Cardiac muscle cell (in vitro differentiated cells and primary cell): ENCODE measurements at regions not wholly inside any gene's neighbourhood (a gene's known extent, or its start where the extent isn't known, plus 50 kb on each side); places are given as distances from the start of the nearest gene placed in this dataset.

ENCODE experiments used
- DNase-seq, 2 donors: peaks; one replicate each; pipeline versions ENCODE4 v3.0.0 to v3.0.0-alpha.2; 2010 to 2017; ENCODE audit warnings: low read depth in 1 of 2, low spot score in 1 of 2
- H3K27ac ChIP-seq: fragments of 200-600 bp; sonication (generic); 2 replicates; pipeline ENCODE4 v1.5.1; 2016
- H3K27me3 ChIP-seq: fragments of 200-600 bp; sonication (generic); 2 replicates; pipeline ENCODE4 v1.6.0; 2016; ENCODE audit warnings: control low read depth
- H3K36me3 ChIP-seq: fragments of 200-600 bp; sonication (generic); 2 replicates; pipeline ENCODE4 v1.5.1; 2016; ENCODE audit warnings: control low read depth
- H3K4me1 ChIP-seq: fragments of 200-600 bp; sonication (generic); 2 replicates; pipeline ENCODE4 v1.8.1; 2017; ENCODE audit warnings: low read depth, mild to moderate bottlenecking, mixed run types
- H3K4me3 ChIP-seq: fragments of 200-600 bp; sonication (generic); 2 replicates; pipeline ENCODE4 v1.5.1; 2016; ENCODE audit warnings: mild to moderate bottlenecking
- H3K9me3 ChIP-seq: fragments of 200-600 bp; sonication (generic); 2 replicates; pipeline ENCODE4 v1.5.1; 2017; ENCODE audit warnings: low read depth, mild to moderate bottlenecking, control low read depth
- TF ChIP-seq, protein P1 (sequence below): IDR thresholded peaks from 2 replicates; pipeline ENCODE4 v1.5.1; 2012; ENCODE audit warnings: low read depth, mild to moderate bottlenecking, low read length

- TF ChIP-seq, protein P1, sequence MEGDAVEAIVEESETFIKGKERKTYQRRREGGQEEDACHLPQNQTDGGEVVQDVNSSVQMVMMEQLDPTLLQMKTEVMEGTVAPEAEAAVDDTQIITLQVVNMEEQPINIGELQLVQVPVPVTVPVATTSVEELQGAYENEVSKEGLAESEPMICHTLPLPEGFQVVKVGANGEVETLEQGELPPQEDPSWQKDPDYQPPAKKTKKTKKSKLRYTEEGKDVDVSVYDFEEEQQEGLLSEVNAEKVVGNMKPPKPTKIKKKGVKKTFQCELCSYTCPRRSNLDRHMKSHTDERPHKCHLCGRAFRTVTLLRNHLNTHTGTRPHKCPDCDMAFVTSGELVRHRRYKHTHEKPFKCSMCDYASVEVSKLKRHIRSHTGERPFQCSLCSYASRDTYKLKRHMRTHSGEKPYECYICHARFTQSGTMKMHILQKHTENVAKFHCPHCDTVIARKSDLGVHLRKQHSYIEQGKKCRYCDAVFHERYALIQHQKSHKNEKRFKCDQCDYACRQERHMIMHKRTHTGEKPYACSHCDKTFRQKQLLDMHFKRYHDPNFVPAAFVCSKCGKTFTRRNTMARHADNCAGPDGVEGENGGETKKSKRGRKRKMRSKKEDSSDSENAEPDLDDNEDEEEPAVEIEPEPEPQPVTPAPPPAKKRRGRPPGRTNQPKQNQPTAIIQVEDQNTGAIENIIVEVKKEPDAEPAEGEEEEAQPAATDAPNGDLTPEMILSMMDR, result no peak
- no peak for DNase-seq
- H3K27ac ChIP-seq, result no peak overlapping the region
- no peak overlapping the region for H3K4me3 ChIP-seq
- no peaks in the 10 kb centered on the region for H3K4me1 ChIP-seq
- no peaks in the 10 kb centered on the region for H3K36me3 ChIP-seq
- no peaks in the 10 kb centered on the region for H3K9me3 ChIP-seq
- H3K27me3 ChIP-seq, result no peaks in the 10 kb centered on the region
Observed at GRCh38 chr4:125956276-125956675, 641.5 kb downstream of the FAT4 start.

- Histone ChIP-seq H3K9me3 (no peaks in the 10 kb centered on the region), H3K4me1 (no peaks in the 10 kb centered on the region)
- TF ChIP-seq, protein P1, result no peak
Observed at GRCh38 chr4:125958519-125958918, 643.8 kb downstream of the FAT4 start.

GRCh38 chr4:125961626-125962025 is 646.9 kb downstream of the FAT4 start:
- TF ChIP-seq, protein P1, result no peak
- no peaks in the 10 kb centered on the region for H3K36me3 ChIP-seq
- H3K27ac ChIP-seq, result no peak overlapping the region
- H3K9me3 ChIP-seq, result no peaks in the 10 kb centered on the region
- H3K4me3 ChIP-seq, result no peak overlapping the region
- no peaks in the 10 kb centered on the region for H3K4me1 ChIP-seq
- no peaks in the 10 kb centered on the region for H3K27me3 ChIP-seq
- no peak for DNase-seq

More at GRCh38 chr4:125958519-125958918, 643.8 kb downstream of the FAT4 start:
- Histone ChIP-seq H3K27me3 (no peaks in the 10 kb centered on the region), H3K36me3 (no peaks in the 10 kb centered on the region), H3K27ac (no peak overlapping the region), H3K4me3 (no peak overlapping the region)
- no peak for DNase-seq

GRCh38 chr4:125975861-125976397 is 661.2 kb downstream of the FAT4 start:
- no peak for DNase-seq
- H3K4me3 ChIP-seq, result no peak overlapping the region
- H3K36me3 ChIP-seq, result no peaks in the 10 kb centered on the region
- H3K9me3 ChIP-seq, result no peaks in the 10 kb centered on the region
- H3K27me3 ChIP-seq, result no peaks in the 10 kb centered on the region
- H3K4me1 ChIP-seq, result no peaks in the 10 kb centered on the region
- H3K27ac ChIP-seq, result no peak overlapping the region
- TF ChIP-seq, protein P1, result no peak

DNA sequence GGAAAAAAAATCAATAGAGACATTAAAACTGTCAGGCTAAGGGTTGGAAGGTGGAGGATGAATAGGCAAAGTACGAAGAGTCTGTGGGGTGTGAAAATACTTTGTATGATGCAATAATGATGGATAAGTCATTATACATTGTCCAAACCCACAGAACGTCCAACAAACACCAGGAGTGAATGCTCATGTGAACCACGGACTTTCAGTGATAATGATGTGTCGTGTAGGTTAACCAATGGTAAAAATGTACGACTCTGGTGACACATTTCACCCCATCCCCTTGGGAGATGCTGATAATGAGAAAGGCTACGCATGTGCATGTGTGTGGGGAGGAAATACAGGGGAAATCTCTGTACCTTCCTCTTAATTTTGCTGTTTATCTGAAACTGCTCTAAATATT is 665.2 kb downstream of the FAT4 start:
- H3K27ac ChIP-seq, result no peak overlapping the region
- DNase-seq, result no peak
- H3K27me3 ChIP-seq, result no peaks in the 10 kb centered on the region
- H3K4me1 ChIP-seq, result no peaks in the 10 kb centered on the region
- no peaks in the 10 kb centered on the region for H3K36me3 ChIP-seq
- H3K9me3 ChIP-seq, result no peaks in the 10 kb centered on the region
- TF ChIP-seq, protein P1, result no peak
- no peak overlapping the region for H3K4me3 ChIP-seq

GRCh38 chr4:125983168-125983567 is 668.4 kb downstream of the FAT4 start:
- Histone ChIP-seq H3K9me3 (no peaks in the 10 kb centered on the region), H3K27ac (no peak overlapping the region), H3K36me3 (no peaks in the 10 kb centered on the region), H3K4me1 (no peaks in the 10 kb centered on the region), H3K4me3 (no peak overlapping the region), H3K27me3 (no peaks in the 10 kb centered on the region)
- TF ChIP-seq, protein P1, result no peak
- DNase-seq, result no peak
